Lower leg skin (tissue), 3 donors: ENCODE measurements at regions not wholly inside any gene's neighbourhood (a gene's known extent, or its start where the extent isn't known, plus 50 kb on each side); places are given as distances from the start of the nearest gene placed in this dataset.

Source experiments
- POLR2A ChIP-seq, 2 donors: fragments of 450-650 bp; IDR thresholded peaks; one replicate each; pipeline ENCODE4 v1.6.1; 2016 to 2017; ENCODE audit warnings: antibody characterized with exemption in 2 of 2, mild to moderate bottlenecking in 1 of 2, moderate library complexity in 1 of 2
- TF ChIP-seq, protein P1 (sequence below), 3 donors: fragments of 450-650 bp; IDR thresholded peaks; one replicate each; pipeline ENCODE4 v1.5.1; 2016; ENCODE audit warnings: antibody characterized with exemption in 3 of 3, mild to moderate bottlenecking in 3 of 3, moderate library complexity in 2 of 3

DNA sequence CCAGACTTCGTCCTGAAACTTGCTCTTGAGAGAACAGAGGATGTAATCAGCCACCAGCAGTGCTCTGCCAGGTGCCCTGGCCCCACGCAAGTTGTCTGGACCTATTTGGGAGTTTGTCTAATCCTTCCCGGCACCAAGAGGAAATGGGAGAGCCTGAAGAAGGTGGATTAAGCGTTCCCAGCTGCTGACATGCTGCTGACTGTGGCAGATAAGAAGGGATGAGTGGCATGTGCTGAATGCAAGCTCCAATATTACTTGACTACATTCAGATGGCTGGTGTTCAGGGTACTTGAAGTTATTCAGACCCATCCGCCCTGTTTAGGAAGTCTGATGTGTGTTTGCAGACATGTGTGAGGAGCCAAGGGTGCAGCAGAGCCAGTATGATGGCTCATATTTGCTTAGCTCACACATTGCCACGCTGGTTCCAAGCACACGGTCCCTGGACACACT lies 440.6 kb upstream of the CCDC196 start:
- TF ChIP-seq, protein P1, sequence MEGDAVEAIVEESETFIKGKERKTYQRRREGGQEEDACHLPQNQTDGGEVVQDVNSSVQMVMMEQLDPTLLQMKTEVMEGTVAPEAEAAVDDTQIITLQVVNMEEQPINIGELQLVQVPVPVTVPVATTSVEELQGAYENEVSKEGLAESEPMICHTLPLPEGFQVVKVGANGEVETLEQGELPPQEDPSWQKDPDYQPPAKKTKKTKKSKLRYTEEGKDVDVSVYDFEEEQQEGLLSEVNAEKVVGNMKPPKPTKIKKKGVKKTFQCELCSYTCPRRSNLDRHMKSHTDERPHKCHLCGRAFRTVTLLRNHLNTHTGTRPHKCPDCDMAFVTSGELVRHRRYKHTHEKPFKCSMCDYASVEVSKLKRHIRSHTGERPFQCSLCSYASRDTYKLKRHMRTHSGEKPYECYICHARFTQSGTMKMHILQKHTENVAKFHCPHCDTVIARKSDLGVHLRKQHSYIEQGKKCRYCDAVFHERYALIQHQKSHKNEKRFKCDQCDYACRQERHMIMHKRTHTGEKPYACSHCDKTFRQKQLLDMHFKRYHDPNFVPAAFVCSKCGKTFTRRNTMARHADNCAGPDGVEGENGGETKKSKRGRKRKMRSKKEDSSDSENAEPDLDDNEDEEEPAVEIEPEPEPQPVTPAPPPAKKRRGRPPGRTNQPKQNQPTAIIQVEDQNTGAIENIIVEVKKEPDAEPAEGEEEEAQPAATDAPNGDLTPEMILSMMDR (IDR thresholded peaks at IDR 0.05) = no peak
- TF ChIP-seq POLR2A (IDR thresholded peaks at IDR 0.05) = no peak
